ENCODE measurements at regions not wholly inside any gene's neighbourhood (a gene's known extent, or its start where the extent isn't known, plus 50 kb on each side); places are given as distances from the start of the nearest gene placed in this dataset.

DNA sequence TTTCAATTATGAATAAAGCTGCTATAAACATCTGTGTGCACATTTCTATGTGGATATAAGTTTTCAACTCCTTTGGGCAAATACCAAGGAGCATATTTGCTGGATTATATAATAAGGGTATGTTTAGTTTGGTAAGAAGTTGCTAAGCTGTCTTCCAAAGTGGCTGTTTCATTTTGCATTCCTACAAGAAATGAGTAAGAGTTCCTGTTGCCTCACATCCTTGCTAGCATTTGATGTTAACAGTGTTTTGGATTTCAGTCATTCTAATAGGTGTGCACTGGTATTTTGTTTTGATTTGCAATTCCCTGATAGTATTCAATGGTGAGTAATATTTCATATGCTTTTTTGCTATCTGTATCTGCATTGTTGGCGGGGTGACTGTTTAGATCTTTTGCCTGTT lies 120.7 kb upstream of the MDFIC2 start:
- no peak for DNase-seq (ENCODE audit: low read depth)
- TF ChIP-seq, protein P1, sequence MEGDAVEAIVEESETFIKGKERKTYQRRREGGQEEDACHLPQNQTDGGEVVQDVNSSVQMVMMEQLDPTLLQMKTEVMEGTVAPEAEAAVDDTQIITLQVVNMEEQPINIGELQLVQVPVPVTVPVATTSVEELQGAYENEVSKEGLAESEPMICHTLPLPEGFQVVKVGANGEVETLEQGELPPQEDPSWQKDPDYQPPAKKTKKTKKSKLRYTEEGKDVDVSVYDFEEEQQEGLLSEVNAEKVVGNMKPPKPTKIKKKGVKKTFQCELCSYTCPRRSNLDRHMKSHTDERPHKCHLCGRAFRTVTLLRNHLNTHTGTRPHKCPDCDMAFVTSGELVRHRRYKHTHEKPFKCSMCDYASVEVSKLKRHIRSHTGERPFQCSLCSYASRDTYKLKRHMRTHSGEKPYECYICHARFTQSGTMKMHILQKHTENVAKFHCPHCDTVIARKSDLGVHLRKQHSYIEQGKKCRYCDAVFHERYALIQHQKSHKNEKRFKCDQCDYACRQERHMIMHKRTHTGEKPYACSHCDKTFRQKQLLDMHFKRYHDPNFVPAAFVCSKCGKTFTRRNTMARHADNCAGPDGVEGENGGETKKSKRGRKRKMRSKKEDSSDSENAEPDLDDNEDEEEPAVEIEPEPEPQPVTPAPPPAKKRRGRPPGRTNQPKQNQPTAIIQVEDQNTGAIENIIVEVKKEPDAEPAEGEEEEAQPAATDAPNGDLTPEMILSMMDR (conservative IDR thresholded peaks at IDR 0.05; ENCODE audit: low read depth, low read length), result no peak
- H3K4me3 ChIP-seq (ENCODE audit: low read length), result no peak overlapping the region

DNA sequence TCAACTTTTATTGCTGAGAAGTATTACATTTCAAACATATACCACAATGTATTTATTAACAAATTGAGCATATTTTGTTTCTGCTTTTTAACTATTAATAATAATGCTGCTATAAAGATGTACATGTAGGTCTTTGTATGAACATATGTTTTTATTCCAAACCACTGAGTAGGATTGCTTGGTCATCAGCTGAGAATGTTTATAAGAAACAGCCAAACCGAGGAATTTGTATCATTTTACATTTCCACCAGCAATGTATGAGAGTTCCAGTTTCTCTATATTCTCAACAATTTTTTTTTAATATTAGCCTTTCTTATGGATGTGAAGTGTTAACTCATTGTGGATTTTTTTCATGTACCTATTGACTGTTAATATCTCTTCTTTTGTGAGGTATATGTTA lies 119.5 kb upstream of the MDFIC2 start:
- H3K4me3 ChIP-seq (ENCODE audit: low read length), result no peak overlapping the region
- TF ChIP-seq, protein P1 (conservative IDR thresholded peaks at IDR 0.05; ENCODE audit: low read depth, low read length), result no peak
- DNase-seq (ENCODE audit: low read depth), result no peak

DNA sequence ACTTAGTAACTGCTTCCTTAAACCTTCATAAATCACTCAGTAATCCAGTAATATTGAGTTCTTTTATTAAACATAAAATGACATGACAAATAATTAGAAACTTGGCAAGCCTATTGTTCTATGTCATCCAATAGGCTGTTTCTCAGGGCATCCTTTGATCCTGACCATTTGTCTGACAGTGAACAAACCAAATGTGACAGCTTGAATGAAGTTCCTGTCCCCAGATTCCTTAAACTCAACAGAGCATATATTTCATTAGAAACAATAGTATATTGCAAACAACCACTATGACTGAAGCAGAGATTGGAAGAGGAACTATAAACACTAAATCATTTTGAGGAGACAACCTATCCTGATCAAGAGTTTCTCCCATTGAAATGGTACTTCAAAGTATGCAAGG lies 113.6 kb upstream of the MDFIC2 start:
- no peak for DNase-seq (ENCODE audit: low read depth)
- no peak overlapping the region for H3K4me3 ChIP-seq (ENCODE audit: low read length)
- TF ChIP-seq, protein P1 (conservative IDR thresholded peaks at IDR 0.05; ENCODE audit: low read depth, low read length), result no peak

DNA sequence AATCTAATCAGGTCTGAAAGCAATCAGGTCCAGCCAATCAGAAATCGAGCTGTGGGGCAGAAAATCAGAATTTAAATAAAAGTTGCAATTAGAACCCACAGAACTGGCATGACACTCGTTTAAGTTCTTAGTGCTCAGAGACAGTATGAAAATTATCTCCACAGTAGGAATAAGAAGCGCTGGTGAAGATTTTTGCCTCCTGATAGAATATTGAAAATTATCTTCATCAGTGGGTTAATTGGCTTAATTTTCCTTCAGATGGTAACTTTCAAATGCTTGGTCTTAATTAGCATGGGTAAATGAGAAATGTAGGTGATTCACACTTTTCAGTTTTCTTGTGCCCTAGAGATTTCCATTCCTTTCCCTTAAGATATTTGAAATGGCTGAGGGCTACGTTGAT lies 109.1 kb upstream of the MDFIC2 start:
- DNase-seq (ENCODE audit: low read depth), result no peak
- no peak overlapping the region for H3K4me3 ChIP-seq (ENCODE audit: low read length)
- TF ChIP-seq, protein P1 (conservative IDR thresholded peaks at IDR 0.05; ENCODE audit: low read depth, low read length), result no peak

DNA sequence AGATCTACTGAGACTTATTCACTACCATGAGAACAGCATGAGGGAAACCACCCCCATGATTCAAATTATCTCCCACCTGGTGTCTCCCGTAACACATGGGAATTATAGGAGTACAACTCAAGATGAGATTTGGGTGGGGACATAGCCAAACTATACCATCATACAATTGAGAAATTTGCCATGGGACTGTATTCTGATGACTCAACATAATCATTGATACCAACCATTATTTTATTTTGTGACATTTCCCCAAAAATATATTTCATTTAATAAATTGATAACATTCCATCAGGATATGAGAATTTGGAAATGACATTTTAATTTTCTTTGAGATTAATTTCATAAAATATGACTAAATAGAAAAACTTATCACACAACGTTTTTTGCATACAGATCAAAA lies 96.6 kb upstream of the MDFIC2 start:
- DNase-seq (ENCODE audit: low read depth), result no peak
- no peak overlapping the region for H3K4me3 ChIP-seq (ENCODE audit: low read length)
- TF ChIP-seq, protein P1 (conservative IDR thresholded peaks at IDR 0.05; ENCODE audit: low read depth, low read length), result no peak

DNA sequence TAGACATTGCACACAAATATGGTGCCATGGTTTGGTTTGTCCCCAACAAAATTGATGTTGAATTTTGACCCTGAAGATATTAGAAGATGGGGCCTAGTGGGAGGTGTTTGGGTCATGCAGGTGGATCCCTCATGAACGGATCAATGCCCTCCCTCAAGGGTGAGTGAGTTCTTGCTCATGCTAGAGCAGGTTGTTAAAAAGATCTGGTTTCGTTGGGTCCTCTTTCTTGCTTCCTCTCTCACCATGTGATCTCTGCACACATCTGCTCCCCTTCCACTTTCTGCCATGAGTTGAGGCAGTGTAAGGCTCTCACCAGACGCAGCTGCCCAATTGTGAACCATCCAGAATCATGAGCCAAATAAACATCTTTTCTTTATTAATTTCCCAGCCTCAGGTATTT lies 87.8 kb upstream of the MDFIC2 start:
- DNase-seq (ENCODE audit: low read depth), result no peak
- TF ChIP-seq, protein P1 (conservative IDR thresholded peaks at IDR 0.05; ENCODE audit: low read depth, low read length), result no peak
- H3K4me3 ChIP-seq (ENCODE audit: low read length), result no peak overlapping the region

DNA sequence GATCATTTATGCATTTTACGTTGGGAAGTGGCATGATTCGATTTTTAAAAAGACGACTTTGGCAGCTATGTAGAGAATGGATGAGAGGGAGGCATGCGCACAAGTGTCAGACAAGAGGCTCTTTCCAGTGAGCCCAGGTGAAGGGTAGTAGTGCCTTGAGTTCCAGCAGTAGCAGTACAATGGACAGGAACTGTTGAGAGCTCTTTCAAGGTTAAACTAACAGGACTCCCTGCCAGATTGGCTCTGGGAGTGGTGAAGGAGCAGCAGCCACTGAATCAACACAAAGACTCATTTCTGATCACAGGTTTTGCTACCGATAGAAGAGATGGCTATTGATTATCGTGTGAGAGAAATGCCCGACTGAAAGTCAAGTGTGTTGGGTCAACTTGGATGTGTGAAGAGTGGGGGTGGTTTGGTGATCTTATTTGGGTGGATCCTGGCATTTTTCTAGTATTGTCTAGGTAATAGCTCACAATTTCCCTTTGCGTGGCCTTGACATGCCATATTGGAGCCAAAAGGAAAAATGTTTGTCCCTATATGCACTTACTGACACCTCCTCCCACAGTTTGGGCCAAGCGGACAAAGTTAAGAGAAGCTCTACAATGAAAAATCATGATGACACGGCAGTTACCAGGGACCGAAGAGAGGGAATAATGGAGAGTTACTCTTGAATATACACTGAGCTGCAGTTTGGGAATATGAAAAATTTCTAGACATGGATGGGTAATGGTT lies 81.6 kb upstream of the MDFIC2 start:
- H3K4me3 ChIP-seq (ENCODE audit: low read length), result no peak overlapping the region
- TF ChIP-seq, protein P1 (conservative IDR thresholded peaks at IDR 0.05; ENCODE audit: low read depth, low read length), result no peak
- DNase-seq (ENCODE audit: low read depth), result no peak
